ENCODE measurements at regions not wholly inside any gene's neighbourhood (a gene's known extent, or its start where the extent isn't known, plus 50 kb on each side); places are given as distances from the start of the nearest gene placed in this dataset.

- no peak for TF ChIP-seq CTCF (conservative IDR thresholded peaks at IDR 0.05)
- Histone ChIP-seq H2BK20ac (ENCODE audit: low read depth, low read length, poor library complexity, severe bottlenecking) (no peak overlapping the region), H4K91ac (ENCODE audit: insufficient read length, low read depth, low read length) (no peak overlapping the region), H2BK120ac (ENCODE audit: low read depth, low read length, poor library complexity, severe bottlenecking) (no peak overlapping the region), H3K23ac (ENCODE audit: insufficient read length, low read depth, low read length) (no peak overlapping the region), H3K18ac (ENCODE audit: insufficient read length, low read depth, low read length) (no peak overlapping the region), H2AFZ (ENCODE audit: low read length) (no peak overlapping the region), H3K9me3 (ENCODE audit: control insufficient read depth, low read depth, low read length) (no peaks in the 10 kb centered on the region), H2BK5ac (ENCODE audit: insufficient read length, low read length) (no peak overlapping the region), H3K9ac (ENCODE audit: extremely low read depth, insufficient read length, low read length) (no peak overlapping the region), H3K14ac (ENCODE audit: insufficient read depth, low read length) (no peak overlapping the region), H3K4ac (ENCODE audit: low read depth, low read length) (no peak overlapping the region), H3K79me2 (ENCODE audit: insufficient read depth, low read length) (peaks cover 11% of the 10 kb centered on the region; the same call in 1 of the 2 replicates), H3K56ac (ENCODE audit: insufficient read length, low read depth, low read length) (no peak overlapping the region), H3K4me2 (ENCODE audit: insufficient read depth, insufficient read length, low read length) (no peak overlapping the region), H3T11ph (ENCODE audit: low read length) (no peak overlapping the region), H3K79me1 (ENCODE audit: insufficient read depth, low read depth, low read length, poor library complexity, severe bottlenecking) (no peaks in the 10 kb centered on the region), H2BK15ac (ENCODE audit: low read depth, low read length) (no peak overlapping the region), H3K27me3 (ENCODE audit: insufficient read depth, low read length) (no peaks in the 10 kb centered on the region), H3K4me1 (ENCODE audit: insufficient read depth, low read length) (peaks cover 25% of the 10 kb centered on the region), H4K5ac (ENCODE audit: insufficient read length, low read depth, low read length) (no peak overlapping the region), H4K8ac (replicated peaks; ENCODE audit: insufficient read length, low read depth, low read length) (no peak overlapping the region), H2BK12ac (ENCODE audit: insufficient read length, low read depth, low read length) (no peak overlapping the region), H3K23me2 (ENCODE audit: insufficient read length, low read depth, low read length, poor library complexity, severe bottlenecking) (no peaks in the 10 kb centered on the region), H4K20me1 (ENCODE audit: control insufficient read depth, insufficient read depth, insufficient read length) (no peaks in the 10 kb centered on the region), H2AK5ac (ENCODE audit: insufficient read length, low read length) (no peak overlapping the region), H3K27ac (ENCODE audit: insufficient read length, low read depth, low read length) (no peak overlapping the region)
- H3K27ac Mint-ChIP-seq, result peak overlapping the region in 2 of 3 experiments; percentile 6 to 50; a peak in 2 of 7 replicates
- H3K27me3 Mint-ChIP-seq (ENCODE audit: low read depth), result no peaks in the 10 kb centered on the region
- H3K4me1 Mint-ChIP-seq, result peaks cover 60 to 64% of the 10 kb centered on the region in 2 experiments
- no peak for DNase-seq
- no peak overlapping the region for H3K4me3 Mint-ChIP-seq
- no CpG with 5 or more reads among the region's 1 CpG for WGBS (ENCODE audit: extremely low coverage, insufficient read length, low lambda C conversion rate)
- H3K9me3 Mint-ChIP-seq, result no peaks in the 10 kb centered on the region
- peaks cover 0 to 1% (median 0%) of the 10 kb centered on the region in 3 experiments; a peak in 1 of 7 replicates for H3K36me3 Mint-ChIP-seq (ENCODE audit: insufficient read depth in 1 of 3, low read depth in 3 of 3)
Measured at GRCh38 chr11:92410526-92410925, 185.9 kb downstream of the FAT3 start.
